ENCODE measurements at regions not wholly inside any gene's neighbourhood (a gene's known extent, or its start where the extent isn't known, plus 50 kb on each side); places are given as distances from the start of the nearest gene placed in this dataset.

DNA sequence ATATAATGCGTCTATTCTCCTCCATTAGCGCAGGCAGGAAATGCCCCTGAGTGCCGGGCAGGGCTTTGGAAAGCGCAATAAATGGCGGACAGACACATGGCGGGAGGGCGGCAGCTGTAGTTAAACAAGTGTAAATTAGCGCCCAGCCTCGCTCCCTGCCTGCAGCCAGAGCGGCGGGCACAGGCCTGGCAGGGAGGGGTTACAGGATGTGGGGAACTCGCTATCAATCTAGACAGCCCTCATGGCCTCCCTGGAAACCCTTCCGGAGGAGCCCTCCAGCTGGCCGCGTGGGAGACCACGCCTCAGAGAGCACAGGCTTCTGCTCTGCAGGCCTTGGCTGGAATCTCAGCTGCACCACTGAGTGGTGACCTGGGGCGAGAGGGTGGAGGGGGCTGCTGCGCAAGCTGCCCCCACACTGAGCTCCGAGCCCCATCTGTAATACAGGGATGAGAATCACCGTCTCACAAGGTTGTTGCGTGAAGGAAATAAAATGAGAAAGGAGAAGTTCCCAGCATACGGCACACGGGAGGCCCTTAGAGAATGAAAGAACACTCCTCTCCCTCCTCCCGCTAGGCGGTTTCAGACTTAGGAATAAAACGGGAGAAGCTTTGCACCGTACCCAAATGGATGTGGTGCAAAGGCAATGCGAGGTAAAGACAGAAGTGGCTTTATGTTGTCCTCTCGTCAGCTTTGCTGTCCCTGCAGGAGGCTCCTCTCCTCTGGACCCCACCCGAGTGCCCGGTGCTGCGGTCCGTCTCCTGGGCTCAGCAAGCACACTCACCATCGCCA lies 167.2 kb upstream of the POU3F1 start (continued):
- TF ChIP-seq ARID1B (IDR thresholded peaks at IDR 0.05) (peak; percentile 52), ZBTB43 (CRISPR knock-in tag; IDR thresholded peaks at IDR 0.05) (no peak), MTA2 (IDR thresholded peaks at IDR 0.05; ENCODE audit: low read depth) (no peak), NCOR1 (IDR thresholded peaks at IDR 0.05) (peak; percentile 41; the same call in 1 of the 2 replicates), VEZF1 (CRISPR knock-in tag; IDR thresholded peaks at IDR 0.05) (peak; percentile 69), NR2C2 (CRISPR knock-in tag; IDR thresholded peaks at IDR 0.05) (no peak), NR2C2 (tag; IDR thresholded peaks at IDR 0.05) (peak; percentile 72; the same call in 1 of the 2 replicates), SMAD4 (CRISPR knock-in tag; conservative IDR thresholded peaks at IDR 0.05) (peak; percentile 24; the same call in 1 of the 2 replicates), LEF1 (IDR thresholded peaks at IDR 0.05) (no peak), POLR3G (IDR thresholded peaks at IDR 0.05; ENCODE audit: extremely low read depth, insufficient read length, insufficient replicate concordance) (no peak), GTF2B (IDR thresholded peaks at IDR 0.05; ENCODE audit: extremely low read depth, insufficient read length) (no peak), ZNF274 (IDR thresholded peaks at IDR 0.05; ENCODE audit: borderline replicate concordance, low read depth, low read length) (no peak), ETV1 (tag; conservative IDR thresholded peaks at IDR 0.05; ENCODE audit: low read depth) (peak; percentile 57), MYBL2 (IDR thresholded peaks at IDR 0.05; ENCODE audit: low read depth) (no peak), MYBL2 (CRISPR knock-in tag; IDR thresholded peaks at IDR 0.05; ENCODE audit: borderline replicate concordance) (no peak), ZNF263 (CRISPR knock-in tag; IDR thresholded peaks at IDR 0.05; ENCODE audit: borderline replicate concordance) (peak; percentile 77), ZNF146 (CRISPR knock-in tag; IDR thresholded peaks at IDR 0.05; ENCODE audit: unreplicated experiment) (no peak), ZBTB11 (CRISPR knock-in tag; IDR thresholded peaks at IDR 0.05) (peak in 2 of 3 experiments; percentile 49 to 79; a peak in 3 of 6 replicates)
- TF ChIP-seq, protein P1, sequence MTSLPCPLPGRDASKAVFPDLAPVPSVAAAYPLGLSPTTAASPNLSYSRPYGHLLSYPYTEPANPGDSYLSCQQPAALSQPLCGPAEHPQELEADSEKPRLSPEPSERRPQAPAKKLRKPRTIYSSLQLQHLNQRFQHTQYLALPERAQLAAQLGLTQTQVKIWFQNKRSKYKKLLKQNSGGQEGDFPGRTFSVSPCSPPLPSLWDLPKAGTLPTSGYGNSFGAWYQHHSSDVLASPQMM (CRISPR knock-in tag; IDR thresholded peaks at IDR 0.05): no peak

Measured in K562 (cell line).